HG03108 (cell line): ENCODE measurements at regions not wholly inside any gene's neighbourhood (a gene's known extent, or its start where the extent isn't known, plus 50 kb on each side); places are given as distances from the start of the nearest gene placed in this dataset.

Experiments used
- ATAC-seq: cut with Tn5 transposase; IDR thresholded peaks from one replicate; pipeline ENCODE4 v1.9.1; 2021; ENCODE audit warnings: moderate library complexity; ENCODE audit not compliant: unreplicated experiment

- no peak for ATAC-seq
These were observed 149.2 kb upstream of the NCKAP5 start for GRCh38 chr2:133717497-133717896.

- no peak for ATAC-seq
These were observed 150.5 kb upstream of the NCKAP5 start for GRCh38 chr2:133718688-133719201.

GRCh38 chr2:133720429-133720828, 152.2 kb upstream of the NCKAP5 start:
- no peak for ATAC-seq

GRCh38 chr2:133721118-133721517, 152.9 kb upstream of the NCKAP5 start:
- no peak for ATAC-seq

GRCh38 chr2:133723133-133723532, 154.9 kb upstream of the NCKAP5 start:
- ATAC-seq: no peak

GRCh38 chr2:133726973-133727372, 158.7 kb upstream of the NCKAP5 start:
- no peak for ATAC-seq

- no peak for ATAC-seq
These were observed 163.8 kb upstream of the NCKAP5 start for GRCh38 chr2:133732059-133732458.

GRCh38 chr2:133732982-133733900, 165.0 kb upstream of the NCKAP5 start:
- no peak for ATAC-seq

- no peak for ATAC-seq
These were observed 165.6 kb upstream of the NCKAP5 start for GRCh38 chr2:133733901-133734255.

GRCh38 chr2:133734716-133735495, 166.6 kb upstream of the NCKAP5 start:
- no peak for ATAC-seq

- no peak for ATAC-seq
These were observed 168.4 kb upstream of the NCKAP5 start for GRCh38 chr2:133736674-133737073.

- no peak for ATAC-seq
These were observed 169.2 kb upstream of the NCKAP5 start for GRCh38 chr2:133737242-133737993.

- no peak for ATAC-seq
These were observed 170.8 kb upstream of the NCKAP5 start for GRCh38 chr2:133739039-133739438.

- no peak for ATAC-seq
These were observed 172.2 kb upstream of the NCKAP5 start for GRCh38 chr2:133740500-133740899.

- ATAC-seq: no peak
These were observed 179.9 kb upstream of the NCKAP5 start for GRCh38 chr2:133748007-133748700.

- ATAC-seq: no peak
These were observed 185.4 kb upstream of the NCKAP5 start for GRCh38 chr2:133753665-133754064.

GRCh38 chr2:133755480-133756300, 187.4 kb upstream of the NCKAP5 start:
- ATAC-seq: no peak

- no peak for ATAC-seq
These were observed 188.6 kb upstream of the NCKAP5 start for GRCh38 chr2:133756833-133757232.

GRCh38 chr2:133760376-133760775, 192.1 kb upstream of the NCKAP5 start:
- ATAC-seq: no peak

- no peak for ATAC-seq
These were observed 197.4 kb upstream of the NCKAP5 start for GRCh38 chr2:133765658-133766057.
